Adipocyte (in vitro differentiated cells): ENCODE measurements at regions not wholly inside any gene's neighbourhood (a gene's known extent, or its start where the extent isn't known, plus 50 kb on each side); places are given as distances from the start of the nearest gene placed in this dataset.

ENCODE experiments used
- DNase-seq: peaks from one replicate; pipeline ENCODE4 v3.0.0-alpha.2; 2015; ENCODE audit warnings: low read depth
- H3K27me3 ChIP-seq: replicated peaks from 2 replicates; pipeline ENCODE4 v1.7.0; 2013; ENCODE audit warnings: mild to moderate bottlenecking, low read length, moderate library complexity; ENCODE audit not compliant: control insufficient read depth, insufficient read depth
- H3K36me3 ChIP-seq: 2 replicates; pipeline ENCODE4 v1.7.0; 2013; ENCODE audit warnings: low read length, mild to moderate bottlenecking, moderate library complexity; ENCODE audit not compliant: control insufficient read depth, insufficient read depth, severe bottlenecking
- H3K4me1 ChIP-seq: 2 replicates; pipeline ENCODE4 v1.7.0; 2013; ENCODE audit warnings: mild to moderate bottlenecking, low read length, moderate library complexity; ENCODE audit not compliant: control insufficient read depth, insufficient read depth
- H3K4me3 ChIP-seq: 2 replicates; pipeline ENCODE4 v1.7.0; 2013; ENCODE audit warnings: mild to moderate bottlenecking, low read length, moderate library complexity
- H3K9ac ChIP-seq: 2 replicates; pipeline ENCODE4 v1.7.0; 2013; ENCODE audit warnings: mild to moderate bottlenecking, low read length, moderate library complexity
- H3K9me3 ChIP-seq: 2 replicates; pipeline ENCODE4 v1.7.0; 2013; ENCODE audit warnings: mild to moderate bottlenecking, low read length, moderate library complexity; ENCODE audit not compliant: control insufficient read depth

DNA sequence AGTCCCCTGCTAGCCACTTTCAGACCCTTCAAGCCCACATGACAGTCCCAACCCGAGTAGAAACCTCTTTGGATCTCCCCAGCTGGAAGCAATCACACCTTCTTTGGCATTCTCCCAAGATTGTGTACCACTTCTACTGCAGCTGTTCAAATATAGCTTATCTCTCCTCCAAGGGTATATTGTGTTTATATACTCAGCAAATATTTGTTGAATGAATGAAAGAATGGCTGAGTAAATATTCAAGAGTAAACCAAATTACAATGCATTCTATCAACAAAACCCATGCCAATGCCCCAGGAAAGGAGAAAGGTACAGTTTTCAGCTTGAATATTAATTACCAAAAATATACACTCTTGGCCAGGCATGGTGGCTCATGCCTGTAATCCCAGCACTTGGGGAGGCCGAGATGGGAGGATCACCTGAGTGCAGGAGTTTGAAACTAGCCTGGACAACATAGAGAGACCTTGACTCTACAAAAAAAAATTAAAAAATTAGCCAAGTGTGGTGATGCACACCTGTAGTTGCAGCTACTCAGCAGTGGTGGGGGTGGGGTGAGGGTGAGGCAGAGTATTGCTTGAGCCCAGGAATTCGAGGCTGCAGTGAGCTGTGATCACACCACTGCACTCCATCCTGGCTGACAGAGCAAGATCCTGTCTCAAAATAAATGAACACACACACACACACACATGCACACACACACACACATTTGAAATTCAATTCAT is 68.5 kb downstream of the NIBAN1 start:
- DNase-seq, result peak; percentile 22
- no peaks in the 10 kb centered on the region for H3K9me3 ChIP-seq
- H3K9ac ChIP-seq, result no peak overlapping the region
- no peaks in the 10 kb centered on the region for H3K36me3 ChIP-seq
- peaks cover 39% of the 10 kb centered on the region for H3K4me1 ChIP-seq
- no peaks in the 10 kb centered on the region for H3K27me3 ChIP-seq
- no peak overlapping the region for H3K4me3 ChIP-seq

DNA sequence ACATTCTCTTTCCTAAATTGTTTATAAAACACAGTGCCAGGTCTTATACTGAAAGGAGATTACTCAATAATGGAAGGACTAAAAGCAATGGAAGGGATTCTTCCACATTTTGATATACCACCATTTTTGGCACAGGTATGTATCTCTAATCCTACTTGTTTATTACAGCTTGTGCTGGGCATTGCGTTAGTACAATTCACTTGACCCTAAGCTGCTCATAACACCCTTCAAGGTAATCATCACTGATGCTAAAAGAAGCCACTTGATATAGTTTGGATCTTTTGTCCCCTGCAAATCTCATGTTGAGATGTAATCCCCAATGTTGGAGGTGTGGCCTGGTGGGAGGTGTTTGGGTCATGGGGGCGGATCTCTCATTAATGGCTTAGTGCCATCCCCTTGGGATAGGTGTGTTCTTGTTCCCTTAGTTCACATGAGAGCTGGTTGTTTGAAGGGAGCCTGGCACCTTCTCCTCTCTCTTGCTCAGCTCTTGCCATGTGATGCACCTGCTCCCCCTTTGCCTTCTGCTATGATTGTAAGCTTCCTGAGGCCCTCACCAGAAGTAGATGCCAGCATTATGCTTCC is 71.1 kb downstream of the NIBAN1 start:
- no peaks in the 10 kb centered on the region for H3K36me3 ChIP-seq
- peak; percentile 34 for DNase-seq
- no peak overlapping the region for H3K4me3 ChIP-seq

DNA sequence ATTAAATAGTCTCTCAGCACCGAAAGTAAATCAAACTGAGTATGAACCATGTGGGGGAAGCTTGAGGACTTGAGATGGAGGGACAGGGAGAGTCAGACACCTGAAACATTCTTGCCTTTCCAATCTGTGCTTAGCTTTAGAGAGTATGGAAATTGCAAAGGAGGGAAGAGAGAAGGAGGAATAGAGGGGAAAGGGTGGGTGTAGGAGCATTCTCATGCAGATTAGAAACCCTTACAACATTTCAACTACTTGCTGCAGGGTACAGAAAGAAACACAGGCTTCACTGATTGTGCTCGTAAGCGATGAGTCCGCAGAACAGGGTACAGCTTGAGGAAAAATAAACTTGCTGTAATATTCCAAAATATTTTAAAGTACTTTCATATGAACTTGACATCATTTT is 73.8 kb downstream of the NIBAN1 start:
- no peaks in the 10 kb centered on the region for H3K9me3 ChIP-seq
- peaks cover 4% of the 10 kb centered on the region for H3K36me3 ChIP-seq
- peaks cover 10% of the 10 kb centered on the region for H3K4me1 ChIP-seq
- H3K4me3 ChIP-seq, result no peak overlapping the region
- H3K9ac ChIP-seq, result no peak overlapping the region
- no peaks in the 10 kb centered on the region for H3K27me3 ChIP-seq
- no peak for DNase-seq

More for the DNA sequence above, 71.1 kb downstream of the NIBAN1 start:
- Histone ChIP-seq H3K4me1 (peaks cover 18% of the 10 kb centered on the region), H3K9ac (no peak overlapping the region), H3K27me3 (no peaks in the 10 kb centered on the region), H3K9me3 (no peaks in the 10 kb centered on the region)

DNA sequence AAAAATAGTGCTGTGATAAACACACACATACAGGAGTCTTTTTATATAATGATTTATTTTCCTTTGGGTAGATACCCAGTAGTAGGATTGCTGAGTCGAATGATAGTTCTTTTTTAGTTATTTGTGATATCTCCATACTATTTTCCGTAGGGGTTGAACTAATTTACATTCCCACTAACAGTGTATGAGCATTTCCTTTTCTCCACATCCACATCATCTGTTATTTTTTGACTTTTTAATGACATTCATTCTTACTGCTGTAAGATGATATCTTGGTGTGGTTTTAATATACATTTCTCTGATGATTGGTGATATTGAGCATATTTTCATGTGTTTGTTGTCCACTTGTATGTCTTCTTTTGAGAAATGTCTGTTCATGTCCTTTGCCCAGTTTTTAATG is 78.3 kb downstream of the NIBAN1 start:
- Histone ChIP-seq H3K36me3 (peaks cover 4% of the 10 kb centered on the region), H3K9ac (no peak overlapping the region), H3K4me1 (peaks cover under 1% of the 10 kb centered on the region), H3K27me3 (no peaks in the 10 kb centered on the region), H3K4me3 (no peak overlapping the region), H3K9me3 (no peaks in the 10 kb centered on the region)
- DNase-seq, result no peak

DNA sequence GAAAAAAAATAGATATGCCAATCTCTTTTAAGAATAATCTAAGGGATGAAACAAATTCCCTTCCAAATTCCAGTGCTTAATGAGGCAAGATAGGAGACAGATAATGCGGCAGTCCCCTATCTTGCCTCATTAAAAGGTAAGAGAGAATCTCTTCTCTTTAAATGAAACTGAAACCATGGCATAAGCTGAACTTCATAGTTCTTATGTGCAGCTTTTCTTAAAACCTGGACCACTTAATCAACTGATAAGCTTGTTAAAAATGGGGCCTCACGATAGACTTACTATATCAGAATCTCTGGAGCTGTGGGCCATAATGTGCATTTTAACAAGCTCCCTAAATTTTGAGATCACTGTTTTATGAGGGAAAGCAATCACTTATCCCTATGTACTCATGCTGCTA is 79.2 kb downstream of the NIBAN1 start:
- Histone ChIP-seq H3K9me3 (no peaks in the 10 kb centered on the region), H3K4me1 (peaks cover 10% of the 10 kb centered on the region), H3K36me3 (peaks cover 4% of the 10 kb centered on the region), H3K27me3 (no peaks in the 10 kb centered on the region), H3K4me3 (no peak overlapping the region), H3K9ac (no peak overlapping the region)
- DNase-seq, result no peak

DNA sequence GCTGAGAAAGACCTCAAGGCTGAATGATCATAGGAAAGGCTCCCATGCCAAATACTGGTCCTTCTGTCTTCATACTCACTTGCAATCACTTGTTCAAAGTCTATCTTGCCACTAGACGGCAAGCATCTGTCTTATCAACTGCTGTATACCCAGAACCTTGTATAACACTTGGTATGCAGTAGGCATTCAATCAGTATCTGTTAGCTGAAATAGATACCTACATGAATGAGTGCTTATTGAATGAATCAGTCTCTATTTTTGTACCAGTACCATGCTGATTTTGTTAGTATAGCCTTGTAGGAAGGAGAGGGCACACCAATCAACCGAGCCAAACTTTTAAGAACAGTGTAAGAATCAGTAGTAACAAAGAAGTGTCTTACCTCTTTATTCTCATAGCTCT is 80.6 kb downstream of the NIBAN1 start:
- H3K27me3 ChIP-seq, result no peaks in the 10 kb centered on the region
- peaks cover 23% of the 10 kb centered on the region for H3K4me1 ChIP-seq
- H3K4me3 ChIP-seq, result no peak overlapping the region
- no peak overlapping the region for H3K9ac ChIP-seq
- H3K36me3 ChIP-seq, result peaks cover 4% of the 10 kb centered on the region
- DNase-seq, result no peak
- H3K9me3 ChIP-seq, result no peaks in the 10 kb centered on the region

DNA sequence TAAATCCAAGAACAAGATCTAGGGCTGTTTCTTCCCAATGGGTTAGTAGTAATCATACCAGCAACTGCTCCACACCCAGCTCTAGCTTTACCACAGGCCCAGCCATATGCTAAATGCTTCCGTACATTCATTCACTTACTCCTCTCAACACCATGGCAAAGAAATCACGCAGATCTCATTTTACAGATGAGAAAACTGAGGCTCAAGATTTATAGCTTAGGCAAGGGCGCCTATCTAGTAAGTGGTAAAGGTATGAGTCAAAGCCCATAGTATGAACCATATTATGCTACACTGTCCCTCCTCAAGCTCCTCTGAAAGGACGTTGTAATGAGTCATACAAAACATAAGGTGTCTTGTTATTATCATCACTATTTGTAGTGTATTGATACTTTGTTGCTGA is 82.2 kb downstream of the NIBAN1 start:
- Histone ChIP-seq H3K4me3 (no peak overlapping the region), H3K4me1 (peaks cover 35% of the 10 kb centered on the region), H3K27me3 (no peaks in the 10 kb centered on the region), H3K36me3 (no peaks in the 10 kb centered on the region), H3K9ac (no peak overlapping the region), H3K9me3 (no peaks in the 10 kb centered on the region)
- no peak for DNase-seq

DNA sequence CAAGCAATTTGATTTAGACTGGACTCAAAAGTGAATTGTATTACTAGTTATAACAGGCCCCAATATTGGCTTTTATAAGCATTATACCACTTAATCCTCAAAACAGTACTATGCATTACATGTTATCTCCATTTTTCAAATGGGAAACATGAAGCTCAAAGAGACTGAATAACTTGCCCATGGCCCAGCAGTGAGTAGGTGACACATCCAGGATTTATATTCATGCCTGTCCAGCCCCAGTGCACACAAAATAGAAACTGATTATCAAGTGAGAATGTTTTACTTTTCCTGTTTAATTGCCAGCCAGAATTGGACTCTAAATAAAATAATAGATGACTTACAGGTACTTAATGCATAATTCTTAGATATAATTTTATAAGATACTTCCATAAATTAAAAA is 82.9 kb downstream of the NIBAN1 start:
- Histone ChIP-seq H3K4me1 (peaks cover 35% of the 10 kb centered on the region), H3K9me3 (no peaks in the 10 kb centered on the region), H3K4me3 (no peak overlapping the region), H3K27me3 (no peaks in the 10 kb centered on the region), H3K9ac (no peak overlapping the region), H3K36me3 (no peaks in the 10 kb centered on the region)
- DNase-seq, result no peak

DNA sequence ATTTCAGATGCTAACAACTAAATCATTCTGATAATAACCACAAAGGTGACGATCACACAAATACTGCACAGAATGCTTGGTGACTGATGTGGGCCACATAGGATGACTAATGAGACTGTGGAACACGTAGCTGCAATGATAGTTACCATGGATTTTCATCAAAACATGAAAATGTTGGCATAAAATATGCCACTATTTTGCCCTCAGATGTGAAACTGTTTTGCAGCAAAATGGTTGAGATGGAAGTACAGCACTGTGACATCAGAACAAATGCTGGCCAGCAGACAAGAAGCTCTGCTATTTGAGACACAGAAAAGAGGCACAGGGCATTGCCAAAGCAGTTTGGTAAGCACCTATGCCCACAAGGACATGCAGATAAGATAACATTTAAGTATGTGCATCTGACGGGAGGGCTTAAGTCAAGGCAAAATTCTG is 83.8 kb downstream of the NIBAN1 start:
- Histone ChIP-seq H3K36me3 (no peaks in the 10 kb centered on the region), H3K9me3 (no peaks in the 10 kb centered on the region), H3K4me3 (peak overlapping the region; percentile 14), H3K9ac (no peak overlapping the region), H3K4me1 (peaks cover 35% of the 10 kb centered on the region), H3K27me3 (no peaks in the 10 kb centered on the region)
- DNase-seq, result peak; percentile 46

DNA sequence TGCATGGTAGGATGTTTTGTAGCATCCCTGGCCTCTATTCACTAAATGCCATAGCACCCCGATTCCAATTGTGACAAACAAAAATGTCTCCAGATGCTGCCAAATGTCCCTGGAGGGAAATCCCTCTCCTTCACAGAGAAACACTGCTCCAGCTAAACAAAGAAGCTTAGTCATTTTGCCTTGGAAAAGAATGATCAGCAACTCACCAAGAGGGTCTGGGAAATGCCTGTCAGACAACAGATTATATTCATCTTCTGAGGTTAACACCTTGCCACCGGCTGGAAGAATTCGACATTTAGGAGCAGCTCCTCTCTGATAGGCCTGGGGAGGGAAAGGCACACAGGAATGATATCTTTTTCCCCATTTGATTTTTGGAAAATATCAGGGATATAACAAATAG is 84.4 kb downstream of the NIBAN1 start:
- H3K9ac ChIP-seq, result no peak overlapping the region
- no peaks in the 10 kb centered on the region for H3K9me3 ChIP-seq
- no peak overlapping the region for H3K4me3 ChIP-seq

DNA sequence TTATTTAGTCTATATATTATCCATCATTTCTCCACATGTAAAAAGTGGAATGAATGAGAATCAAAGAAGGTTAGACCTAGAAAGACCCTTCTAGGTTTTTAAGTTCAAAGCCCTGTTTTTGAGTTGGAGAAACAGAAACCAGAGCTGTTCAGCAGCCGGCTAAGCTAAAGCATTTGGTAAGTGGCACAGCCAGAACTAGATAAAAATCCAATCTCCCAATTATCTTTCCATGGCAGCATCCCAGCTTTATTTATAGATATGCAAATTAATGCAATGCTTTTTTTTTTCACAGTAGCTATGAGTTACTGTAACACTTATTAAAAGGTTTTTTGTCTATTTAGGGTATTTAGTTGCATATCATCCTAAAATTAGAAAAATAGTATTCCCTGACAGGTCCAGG is 85.1 kb downstream of the NIBAN1 start:
- Histone ChIP-seq H3K27me3 (no peaks in the 10 kb centered on the region), H3K36me3 (no peaks in the 10 kb centered on the region), H3K4me3 (peak overlapping the region; percentile 18), H3K9ac (no peak overlapping the region), H3K4me1 (peaks cover 35% of the 10 kb centered on the region), H3K9me3 (no peaks in the 10 kb centered on the region)
- DNase-seq, result no peak

More for the DNA sequence above, 84.4 kb downstream of the NIBAN1 start:
- DNase-seq, result no peak
- Histone ChIP-seq H3K36me3 (no peaks in the 10 kb centered on the region), H3K4me1 (peaks cover 35% of the 10 kb centered on the region), H3K27me3 (no peaks in the 10 kb centered on the region)
